SK-N-SH treated with all-trans-retinoic acid at 6 μM for 48 hours (cell line): ENCODE measurements at regions not wholly inside any gene's neighbourhood (a gene's known extent, or its start where the extent isn't known, plus 50 kb on each side); places are given as distances from the start of the nearest gene placed in this dataset.

Experiments
- ATAC-seq: fragments of 200-7000 bp; cut with Tn5 transposase; 3 replicates; pipeline ENCODE4 v1.9.1; 2020; ENCODE audit warnings: mild to moderate bottlenecking, moderate library complexity
- ARNTL ChIP-seq: fragments of 450-650 bp; formaldehyde crosslinking; IDR thresholded peaks from 2 replicates; pipeline ENCODE4 v1.5.0; 2020; ENCODE audit warnings: low read depth, mild to moderate bottlenecking, moderate library complexity, borderline replicate concordance
- CSDC2 ChIP-seq: fragments of 250-450 bp; sonication (Bioruptor Pico); IDR thresholded peaks from 2 replicates; pipeline ENCODE4 v1.5.0; 2020; ENCODE audit warnings: mild to moderate bottlenecking, moderate library complexity
- ESRRG ChIP-seq: fragments of 250-450 bp; sonication (Bioruptor Pico); IDR thresholded peaks from 2 replicates; pipeline ENCODE4 v1.6.1; 2021; ENCODE audit warnings: mild to moderate bottlenecking
- GLIS3 ChIP-seq: fragments of 250-450 bp; sonication (Bioruptor Pico); IDR thresholded peaks from 2 replicates; pipeline ENCODE4 v1.5.0; 2020; ENCODE audit warnings: mild to moderate bottlenecking, moderate library complexity
- ISL1 ChIP-seq: fragments of 250-450 bp; sonication (Bioruptor Pico); IDR thresholded peaks from 2 replicates; pipeline ENCODE4 v2.1.2; 2022; ENCODE audit warnings: mild to moderate bottlenecking, moderate library complexity
- PPARA ChIP-seq: fragments of 250-450 bp; sonication (Bioruptor Pico); IDR thresholded peaks from 2 replicates; pipeline ENCODE4 v1.5.0; 2020; ENCODE audit warnings: mild to moderate bottlenecking, borderline replicate concordance
- SNAI2 ChIP-seq: fragments of 250-450 bp; sonication (Bioruptor Pico); IDR thresholded peaks from 2 replicates; pipeline ENCODE4 v1.5.0; 2020; ENCODE audit warnings: mild to moderate bottlenecking, moderate library complexity
- TCF4 ChIP-seq: fragments of 250-450 bp; sonication (Bioruptor Pico); IDR thresholded peaks from 2 replicates; pipeline ENCODE4 v1.8.0; 2021; ENCODE audit warnings: mild to moderate bottlenecking, moderate library complexity, borderline replicate concordance
- ZC3H10 ChIP-seq: fragments of 250-450 bp; sonication (Bioruptor Pico); IDR thresholded peaks from 2 replicates; pipeline ENCODE4 v1.5.1; 2021; ENCODE audit warnings: mild to moderate bottlenecking, moderate library complexity
- ZFP30 ChIP-seq: fragments of 450-650 bp; formaldehyde crosslinking; IDR thresholded peaks from 2 replicates; pipeline ENCODE4 v1.5.0; 2022; ENCODE audit warnings: mild to moderate bottlenecking, moderate library complexity
- TF ChIP-seq, protein P1 (sequence below): fragments of 250-450 bp; sonication (Bioruptor Pico); IDR thresholded peaks from 2 replicates; pipeline ENCODE4 v1.5.1; 2021; ENCODE audit warnings: mild to moderate bottlenecking, moderate library complexity
- TF ChIP-seq, protein P2 (sequence below): fragments of 250-450 bp; sonication (Bioruptor Pico); IDR thresholded peaks from 2 replicates; pipeline ENCODE4 v1.8.0; 2020; ENCODE audit warnings: mild to moderate bottlenecking, moderate library complexity, borderline replicate concordance
- TF ChIP-seq, protein P3 (sequence below): fragments of 250-450 bp; sonication (Bioruptor Pico); IDR thresholded peaks from 2 replicates; pipeline ENCODE4 v1.8.0; 2021; ENCODE audit warnings: low read depth, mild to moderate bottlenecking, moderate library complexity, borderline replicate concordance
- TF ChIP-seq, protein P4 (sequence below): fragments of 250-450 bp; sonication (Bioruptor Pico); IDR thresholded peaks from 2 replicates; pipeline ENCODE4 v1.5.0; 2020; ENCODE audit warnings: mild to moderate bottlenecking, moderate library complexity

DNA sequence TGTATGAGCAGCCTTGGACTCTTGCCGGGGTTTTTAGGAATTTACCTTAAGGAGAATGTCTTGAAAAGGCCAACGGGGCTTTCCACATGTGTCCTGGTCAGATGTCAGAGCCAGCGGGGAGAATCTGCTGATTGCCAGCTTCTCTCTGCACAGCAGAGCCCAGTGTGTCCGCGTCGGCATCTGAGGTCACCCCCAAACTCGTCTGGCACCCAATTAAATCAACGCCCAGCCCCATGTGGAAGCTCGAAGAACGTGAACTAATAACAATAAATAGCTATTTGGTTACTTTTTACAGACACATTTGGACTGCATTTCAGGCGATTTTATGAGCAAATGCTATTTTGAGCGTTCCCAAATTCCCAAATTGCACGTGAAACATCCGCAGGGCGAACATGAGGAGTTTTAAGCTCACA lies 303.5 kb downstream of the FOXL1 start:
- ATAC-seq: no peak

DNA sequence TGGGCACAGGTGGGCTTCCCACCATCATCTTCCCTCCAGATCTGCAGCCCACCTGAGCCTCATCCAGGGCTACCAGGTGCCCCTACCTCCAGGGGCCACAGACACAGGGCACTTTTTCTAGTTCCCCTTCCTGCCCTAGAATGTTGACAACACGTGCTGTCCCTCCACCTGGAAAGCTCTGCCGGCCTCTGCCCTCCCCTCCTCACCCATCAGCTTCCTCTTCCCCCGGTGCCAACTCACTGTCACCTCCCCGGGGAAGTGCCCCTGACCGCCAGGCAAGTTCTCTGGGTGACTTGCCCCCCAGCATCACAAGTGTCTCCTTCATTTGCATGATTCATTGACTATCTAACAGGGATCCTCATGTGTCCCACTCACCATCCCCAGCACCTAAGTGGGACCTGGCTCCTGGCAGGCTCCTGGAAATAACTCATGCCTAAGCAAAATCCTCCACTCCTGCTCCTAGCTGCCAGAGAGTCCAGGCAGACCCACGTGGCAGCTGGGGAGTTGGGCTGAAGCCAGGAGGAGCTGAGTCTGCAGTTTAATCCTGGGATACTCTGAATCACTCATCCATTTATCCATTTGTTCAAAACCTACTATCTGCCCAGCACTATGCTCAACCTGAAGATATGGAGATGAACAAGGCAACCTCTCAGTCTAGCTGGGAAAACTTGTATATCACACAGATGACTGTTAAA lies 304.4 kb downstream of the FOXL1 start:
- no peak; the same call in 2 of the 3 replicates for ATAC-seq
- TF ChIP-seq CSDC2 (CRISPR knock-in tag) (no peak), ZC3H10 (CRISPR knock-in tag) (no peak)
- TF ChIP-seq, protein P1, sequence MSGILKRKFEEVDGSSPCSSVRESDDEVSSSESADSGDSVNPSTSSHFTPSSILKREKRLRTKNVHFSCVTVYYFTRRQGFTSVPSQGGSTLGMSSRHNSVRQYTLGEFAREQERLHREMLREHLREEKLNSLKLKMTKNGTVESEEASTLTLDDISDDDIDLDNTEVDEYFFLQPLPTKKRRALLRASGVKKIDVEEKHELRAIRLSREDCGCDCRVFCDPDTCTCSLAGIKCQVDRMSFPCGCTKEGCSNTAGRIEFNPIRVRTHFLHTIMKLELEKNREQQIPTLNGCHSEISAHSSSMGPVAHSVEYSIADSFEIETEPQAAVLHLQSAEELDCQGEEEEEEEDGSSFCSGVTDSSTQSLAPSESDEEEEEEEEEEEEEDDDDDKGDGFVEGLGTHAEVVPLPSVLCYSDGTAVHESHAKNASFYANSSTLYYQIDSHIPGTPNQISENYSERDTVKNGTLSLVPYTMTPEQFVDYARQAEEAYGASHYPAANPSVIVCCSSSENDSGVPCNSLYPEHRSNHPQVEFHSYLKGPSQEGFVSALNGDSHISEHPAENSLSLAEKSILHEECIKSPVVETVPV (CRISPR knock-in tag): no peak
- TF ChIP-seq, all 23 proteins: peak for 0

More for the DNA sequence above, 303.5 kb downstream of the FOXL1 start:
- TF ChIP-seq, protein P2, sequence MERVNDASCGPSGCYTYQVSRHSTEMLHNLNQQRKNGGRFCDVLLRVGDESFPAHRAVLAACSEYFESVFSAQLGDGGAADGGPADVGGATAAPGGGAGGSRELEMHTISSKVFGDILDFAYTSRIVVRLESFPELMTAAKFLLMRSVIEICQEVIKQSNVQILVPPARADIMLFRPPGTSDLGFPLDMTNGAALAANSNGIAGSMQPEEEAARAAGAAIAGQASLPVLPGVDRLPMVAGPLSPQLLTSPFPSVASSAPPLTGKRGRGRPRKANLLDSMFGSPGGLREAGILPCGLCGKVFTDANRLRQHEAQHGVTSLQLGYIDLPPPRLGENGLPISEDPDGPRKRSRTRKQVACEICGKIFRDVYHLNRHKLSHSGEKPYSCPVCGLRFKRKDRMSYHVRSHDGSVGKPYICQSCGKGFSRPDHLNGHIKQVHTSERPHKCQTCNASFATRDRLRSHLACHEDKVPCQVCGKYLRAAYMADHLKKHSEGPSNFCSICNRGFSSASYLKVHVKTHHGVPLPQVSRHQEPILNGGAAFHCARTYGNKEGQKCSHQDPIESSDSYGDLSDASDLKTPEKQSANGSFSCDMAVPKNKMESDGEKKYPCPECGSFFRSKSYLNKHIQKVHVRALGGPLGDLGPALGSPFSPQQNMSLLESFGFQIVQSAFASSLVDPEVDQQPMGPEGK: no peak
- TF ChIP-seq ESRRG (CRISPR knock-in tag) (no peak), TCF4 (CRISPR knock-in tag) (no peak), ISL1 (CRISPR knock-in tag) (no peak), CSDC2 (CRISPR knock-in tag) (no peak), GLIS3 (CRISPR knock-in tag) (no peak), ZC3H10 (CRISPR knock-in tag) (no peak), ARNTL (CRISPR knock-in tag) (no peak), PPARA (CRISPR knock-in tag) (no peak)
- TF ChIP-seq, protein P3, sequence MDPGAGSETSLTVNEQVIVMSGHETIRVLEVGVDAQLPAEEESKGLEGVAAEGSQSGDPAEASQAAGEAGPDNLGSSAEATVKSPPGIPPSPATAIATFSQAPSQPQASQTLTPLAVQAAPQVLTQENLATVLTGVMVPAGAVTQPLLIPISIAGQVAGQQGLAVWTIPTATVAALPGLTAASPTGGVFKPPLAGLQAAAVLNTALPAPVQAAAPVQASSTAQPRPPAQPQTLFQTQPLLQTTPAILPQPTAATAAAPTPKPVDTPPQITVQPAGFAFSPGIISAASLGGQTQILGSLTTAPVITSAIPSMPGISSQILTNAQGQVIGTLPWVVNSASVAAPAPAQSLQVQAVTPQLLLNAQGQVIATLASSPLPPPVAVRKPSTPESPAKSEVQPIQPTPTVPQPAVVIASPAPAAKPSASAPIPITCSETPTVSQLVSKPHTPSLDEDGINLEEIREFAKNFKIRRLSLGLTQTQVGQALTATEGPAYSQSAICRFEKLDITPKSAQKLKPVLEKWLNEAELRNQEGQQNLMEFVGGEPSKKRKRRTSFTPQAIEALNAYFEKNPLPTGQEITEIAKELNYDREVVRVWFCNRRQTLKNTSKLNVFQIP (CRISPR knock-in tag): no peak
- TF ChIP-seq, protein P1 (CRISPR knock-in tag): no peak
- TF ChIP-seq, protein P4, sequence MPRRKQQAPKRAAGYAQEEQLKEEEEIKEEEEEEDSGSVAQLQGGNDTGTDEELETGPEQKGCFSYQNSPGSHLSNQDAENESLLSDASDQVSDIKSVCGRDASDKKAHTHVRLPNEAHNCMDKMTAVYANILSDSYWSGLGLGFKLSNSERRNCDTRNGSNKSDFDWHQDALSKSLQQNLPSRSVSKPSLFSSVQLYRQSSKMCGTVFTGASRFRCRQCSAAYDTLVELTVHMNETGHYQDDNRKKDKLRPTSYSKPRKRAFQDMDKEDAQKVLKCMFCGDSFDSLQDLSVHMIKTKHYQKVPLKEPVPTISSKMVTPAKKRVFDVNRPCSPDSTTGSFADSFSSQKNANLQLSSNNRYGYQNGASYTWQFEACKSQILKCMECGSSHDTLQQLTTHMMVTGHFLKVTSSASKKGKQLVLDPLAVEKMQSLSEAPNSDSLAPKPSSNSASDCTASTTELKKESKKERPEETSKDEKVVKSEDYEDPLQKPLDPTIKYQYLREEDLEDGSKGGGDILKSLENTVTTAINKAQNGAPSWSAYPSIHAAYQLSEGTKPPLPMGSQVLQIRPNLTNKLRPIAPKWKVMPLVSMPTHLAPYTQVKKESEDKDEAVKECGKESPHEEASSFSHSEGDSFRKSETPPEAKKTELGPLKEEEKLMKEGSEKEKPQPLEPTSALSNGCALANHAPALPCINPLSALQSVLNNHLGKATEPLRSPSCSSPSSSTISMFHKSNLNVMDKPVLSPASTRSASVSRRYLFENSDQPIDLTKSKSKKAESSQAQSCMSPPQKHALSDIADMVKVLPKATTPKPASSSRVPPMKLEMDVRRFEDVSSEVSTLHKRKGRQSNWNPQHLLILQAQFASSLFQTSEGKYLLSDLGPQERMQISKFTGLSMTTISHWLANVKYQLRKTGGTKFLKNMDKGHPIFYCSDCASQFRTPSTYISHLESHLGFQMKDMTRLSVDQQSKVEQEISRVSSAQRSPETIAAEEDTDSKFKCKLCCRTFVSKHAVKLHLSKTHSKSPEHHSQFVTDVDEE (CRISPR knock-in tag): no peak

DNA sequence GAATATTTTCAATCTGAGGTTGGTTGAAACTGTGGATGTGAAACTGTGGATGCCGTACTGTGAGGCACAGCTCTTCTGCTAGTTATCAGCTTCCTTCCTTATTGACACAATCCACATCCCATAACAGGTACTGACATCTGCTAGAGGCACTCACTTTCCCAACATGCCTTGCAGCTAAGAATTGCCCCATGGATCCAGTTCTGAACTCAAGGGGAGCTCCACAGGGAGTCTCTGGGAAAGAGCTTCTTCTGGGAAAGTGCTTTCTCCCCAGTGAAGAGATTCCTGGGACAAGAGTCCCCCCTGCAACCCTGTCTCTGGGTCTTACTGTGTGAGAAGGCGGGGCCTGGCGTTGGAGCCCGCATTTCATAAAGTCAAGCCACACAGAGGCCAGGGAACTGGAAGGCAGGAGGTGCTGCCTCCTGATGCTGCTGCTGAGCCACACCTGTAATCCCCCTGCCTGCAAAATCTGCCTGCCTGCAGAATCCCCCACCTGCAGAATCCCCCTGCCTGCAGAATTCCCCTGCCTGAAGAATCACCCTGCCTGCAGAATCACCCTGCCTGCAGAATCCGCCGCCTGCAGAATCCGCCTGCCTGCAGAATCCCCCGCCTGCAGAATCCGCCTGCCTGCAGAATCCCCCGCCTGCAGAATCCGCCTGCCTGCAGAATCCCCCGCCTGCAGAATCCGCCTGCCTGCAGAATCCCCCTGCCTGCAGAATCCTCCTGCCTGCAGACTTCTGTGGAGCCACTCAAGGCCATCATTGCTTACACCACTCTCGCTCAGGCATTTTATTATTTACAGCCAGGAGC lies 305.4 kb downstream of the FOXL1 start:
- no peak for ATAC-seq
- TF ChIP-seq SNAI2 (CRISPR knock-in tag) (no peak), CSDC2 (CRISPR knock-in tag) (no peak), ISL1 (CRISPR knock-in tag) (no peak), ARNTL (CRISPR knock-in tag) (no peak), GLIS3 (CRISPR knock-in tag) (no peak), ZFP30 (no peak)
- TF ChIP-seq, protein P4 (CRISPR knock-in tag): no peak
